H9 (cell line): ENCODE measurements at regions not wholly inside any gene's neighbourhood (a gene's known extent, or its start where the extent isn't known, plus 50 kb on each side); places are given as distances from the start of the nearest gene placed in this dataset.

ENCODE experiments used
- DNase-seq: peaks from one replicate; pipeline ENCODE4 v3.0.0-alpha.2; 2017
- H2AFZ ChIP-seq: one replicate; pipeline ENCODE4 v1.6.1; 2013; ENCODE audit warnings: mild to moderate bottlenecking, low read length, control low read depth, moderate library complexity
- H2AK5ac ChIP-seq: 2 replicates; pipeline ENCODE4 v1.6.1; 2013; ENCODE audit warnings: low read length, control low read depth, mixed read lengths; ENCODE audit not compliant: insufficient read length
- H2BK120ac ChIP-seq: one replicate; pipeline ENCODE4 v1.6.1; 2013; ENCODE audit warnings: low read depth, mild to moderate bottlenecking, low read length, control low read depth, inconsistent platforms; ENCODE audit not compliant: poor library complexity, severe bottlenecking
- H2BK12ac ChIP-seq: 2 replicates; pipeline ENCODE4 v1.6.1; 2013; ENCODE audit warnings: low read length, control low read depth, mixed read lengths, low read depth; ENCODE audit not compliant: insufficient read length
- H2BK15ac ChIP-seq: 2 replicates; pipeline ENCODE4 v1.6.1; 2013; ENCODE audit warnings: low read depth, low read length, control low read depth
- H2BK20ac ChIP-seq: one replicate; pipeline ENCODE4 v1.6.1; 2013; ENCODE audit warnings: low read depth, mild to moderate bottlenecking, low read length, control low read depth, inconsistent platforms; ENCODE audit not compliant: poor library complexity, severe bottlenecking
- H2BK5ac ChIP-seq: 2 replicates; pipeline ENCODE4 v1.6.1; 2013; ENCODE audit warnings: low read length, control low read depth, mixed read lengths; ENCODE audit not compliant: insufficient read length
- H3K14ac ChIP-seq: 2 replicates; pipeline ENCODE4 v1.6.1; 2013; ENCODE audit warnings: low read length, control low read depth; ENCODE audit not compliant: insufficient read depth
- H3K18ac ChIP-seq: 2 replicates; pipeline ENCODE4 v1.6.1; 2013; ENCODE audit warnings: low read depth, mild to moderate bottlenecking, mixed read lengths, low read length, control low read depth; ENCODE audit not compliant: insufficient read length
- H3K23ac ChIP-seq: 2 replicates; pipeline ENCODE4 v1.6.1; 2013; ENCODE audit warnings: low read length, control low read depth, mixed read lengths, low read depth; ENCODE audit not compliant: insufficient read length
- H3K23me2 ChIP-seq: 2 replicates; pipeline ENCODE4 v1.6.1; 2013; ENCODE audit warnings: low read depth, mild to moderate bottlenecking, mixed read lengths, low read length, control low read depth; ENCODE audit not compliant: insufficient read length, poor library complexity, severe bottlenecking
- H3K27ac ChIP-seq: 2 replicates; pipeline ENCODE4 v1.5.1; 2013; ENCODE audit warnings: low read length, control low read depth, mixed read lengths, low read depth; ENCODE audit not compliant: insufficient read length
- H3K27me3 ChIP-seq: 2 replicates; pipeline ENCODE4 v1.6.1; 2013; ENCODE audit warnings: low read length, control low read depth, inconsistent platforms; ENCODE audit not compliant: insufficient read depth
- H3K4ac ChIP-seq: 2 replicates; pipeline ENCODE4 v1.6.1; 2013; ENCODE audit warnings: low read depth, mild to moderate bottlenecking, control low read depth, inconsistent platforms, low read length, moderate library complexity
- H3K4me1 ChIP-seq: 2 replicates; pipeline ENCODE4 v1.6.1; 2013; ENCODE audit warnings: low read length, control low read depth, inconsistent platforms; ENCODE audit not compliant: insufficient read depth
- H3K4me2 ChIP-seq: 2 replicates; pipeline ENCODE4 v1.6.1; 2013; ENCODE audit warnings: low read length, control low read depth, mixed read lengths; ENCODE audit not compliant: insufficient read length, insufficient read depth
- H3K56ac ChIP-seq: 2 replicates; pipeline ENCODE4 v1.6.1; 2013; ENCODE audit warnings: low read depth, mild to moderate bottlenecking, mixed read lengths, low read length, control low read depth; ENCODE audit not compliant: insufficient read length
- H3K79me1 ChIP-seq: 2 replicates; pipeline ENCODE4 v1.6.1; 2013; ENCODE audit warnings: low read depth, mild to moderate bottlenecking, moderate library complexity, low read length, control low read depth, inconsistent platforms; ENCODE audit not compliant: insufficient read depth, poor library complexity, severe bottlenecking
- H3K79me2 ChIP-seq: 2 replicates; pipeline ENCODE4 v1.6.1; 2013; ENCODE audit warnings: low read length, control low read depth, inconsistent platforms; ENCODE audit not compliant: insufficient read depth
- H3K9ac ChIP-seq: 2 replicates; pipeline ENCODE4 v1.6.1; 2013; ENCODE audit warnings: low read length, control low read depth, mixed read lengths; ENCODE audit not compliant: insufficient read length; ENCODE audit errors: extremely low read depth
- H3K9me3 ChIP-seq: one replicate; pipeline ENCODE4 v1.6.1; 2013; ENCODE audit warnings: low read depth, low read length, inconsistent platforms; ENCODE audit not compliant: control insufficient read depth
- H3T11ph ChIP-seq: one replicate; pipeline ENCODE4 v1.6.1; 2013; ENCODE audit warnings: mild to moderate bottlenecking, low read length, control low read depth, inconsistent platforms
- H4K20me1 ChIP-seq: one replicate; pipeline ENCODE4 v1.6.1; 2013; ENCODE audit not compliant: control insufficient read depth, insufficient read length, insufficient read depth
- H4K5ac ChIP-seq: 2 replicates; pipeline ENCODE4 v1.6.1; 2013; ENCODE audit warnings: low read depth, mild to moderate bottlenecking, mixed read lengths, low read length, control low read depth; ENCODE audit not compliant: insufficient read length
- H4K8ac ChIP-seq: replicated peaks from 2 replicates; pipeline ENCODE4 v1.6.1; 2013; ENCODE audit warnings: low read length, control low read depth, mixed read lengths, low read depth; ENCODE audit not compliant: insufficient read length
- H4K91ac ChIP-seq: 2 replicates; pipeline ENCODE4 v1.6.1; 2013; ENCODE audit warnings: low read depth, mild to moderate bottlenecking, moderate library complexity, mixed read lengths, low read length, control low read depth; ENCODE audit not compliant: insufficient read length
- H3K27ac Mint-ChIP-seq, 3 experiments: 2 replicates in 2 of 3; 3 replicates in 1 of 3; pipeline ENCODE4 v1.8.0; 2020 to 2021; ENCODE audit warnings: mixed read lengths in 3 of 3, mild to moderate bottlenecking in 1 of 3, moderate library complexity in 1 of 3
- H3K27me3 Mint-ChIP-seq: 2 replicates; pipeline ENCODE4 v1.8.0; 2021; ENCODE audit warnings: low read depth, mild to moderate bottlenecking, moderate library complexity, mixed read lengths
- H3K36me3 Mint-ChIP-seq, 3 experiments: 2 replicates in 2 of 3; 3 replicates in 1 of 3; pipeline ENCODE4 v1.8.0; 2020 to 2021; ENCODE audit warnings: low read depth in 3 of 3, mixed read lengths in 3 of 3; ENCODE audit not compliant: insufficient read depth in 1 of 3
- H3K4me1 Mint-ChIP-seq, 2 experiments: 2 replicates each; pipeline ENCODE4 v1.8.0; 2020; ENCODE audit warnings: mixed read lengths in 2 of 2
- H3K4me3 Mint-ChIP-seq, 2 experiments: 2 replicates in 1 of 2; 3 replicates in 1 of 2; pipeline ENCODE4 v1.8.0; 2020 to 2021; ENCODE audit warnings: mild to moderate bottlenecking in 2 of 2, mixed read lengths in 2 of 2, moderate library complexity in 1 of 2
- H3K9me3 Mint-ChIP-seq, 2 experiments: 2 replicates in 1 of 2; 3 replicates in 1 of 2; pipeline ENCODE4 v1.8.0; 2020; ENCODE audit warnings: mild to moderate bottlenecking in 2 of 2, mixed read lengths in 2 of 2, moderate library complexity in 1 of 2
- WGBS: extraction: QIAGEN DNeasy Blood & Tissue Kit; methylation state at CpG from one replicate; pipeline ENCODE4 v1.1.7; 2013; ENCODE audit warnings: missing lambda C conversion rate, low lambda C conversion rate, mixed read lengths; ENCODE audit not compliant: insufficient read length; ENCODE audit errors: extremely low coverage; 5-methylcytosine and 5-hydroxymethylcytosine counted together
- TF ChIP-seq, protein P1 (sequence below): fragments of 200-600 bp; sonication (generic); conservative IDR thresholded peaks from 3 replicates; pipeline ENCODE4 v1.8.0; 2021; ENCODE audit warnings: antibody characterized with exemption, mild to moderate bottlenecking

DNA sequence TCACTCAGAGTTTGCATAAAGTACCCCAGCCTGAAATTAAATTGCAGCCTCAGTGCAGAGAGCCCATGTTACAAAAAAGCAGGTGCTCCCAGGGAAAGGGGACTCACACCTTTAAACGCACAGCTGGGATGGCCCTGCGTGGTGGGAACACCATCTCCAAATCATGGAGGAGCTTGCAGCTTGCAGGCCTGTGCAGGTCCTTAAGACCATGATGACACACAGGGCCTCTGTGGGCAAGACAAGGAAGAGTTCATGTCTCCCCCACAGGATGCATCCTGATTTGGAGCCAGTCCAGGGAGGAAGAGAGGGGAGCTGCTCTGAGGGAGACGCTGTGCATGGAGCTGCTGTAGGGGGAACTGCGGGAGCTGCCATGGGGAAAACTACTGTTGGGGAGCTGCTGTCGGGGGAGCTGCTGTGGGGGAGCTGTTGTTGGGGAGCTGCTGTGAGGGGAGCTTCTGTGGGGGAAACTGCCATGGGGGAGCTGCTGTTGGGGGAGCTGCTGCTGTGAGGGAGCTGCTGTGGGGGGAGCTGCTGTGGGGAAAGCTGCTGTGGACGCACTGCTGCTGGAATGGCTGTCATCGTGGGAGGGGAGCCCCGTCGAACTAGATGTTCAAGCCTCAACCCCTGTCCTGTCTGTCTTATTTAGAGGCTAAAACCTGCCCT lies 113.9 kb downstream of the MATN1 start:
- Mint-ChIP-seq H3K9me3 (no peaks in the 10 kb centered on the region), H3K27ac (peak overlapping the region in 1 of 3 experiments; percentile 58; a peak in 1 of 7 replicates), H3K27me3 (no peaks in the 10 kb centered on the region; the same call in 1 of the 2 replicates), H3K4me1 (peaks cover 0 to 3% of the 10 kb centered on the region in 2 experiments; a peak in 1 of 4 replicates), H3K36me3 (no peaks in the 10 kb centered on the region), H3K4me3 (no peak overlapping the region)
- Histone ChIP-seq H3K79me2 (no peaks in the 10 kb centered on the region), H4K5ac (no peak overlapping the region), H3K56ac (no peak overlapping the region), H3K18ac (no peak overlapping the region), H2AFZ (no peak overlapping the region), H2BK12ac (no peak overlapping the region), H3K23ac (no peak overlapping the region), H3K9ac (no peak overlapping the region), H3K79me1 (no peaks in the 10 kb centered on the region), H4K20me1 (no peaks in the 10 kb centered on the region), H2BK120ac (no peak overlapping the region), H3T11ph (no peak overlapping the region), H4K91ac (no peak overlapping the region), H2AK5ac (no peak overlapping the region), H3K4me1 (no peaks in the 10 kb centered on the region), H2BK15ac (no peak overlapping the region), H4K8ac (no peak overlapping the region), H3K23me2 (no peaks in the 10 kb centered on the region), H3K27me3 (no peaks in the 10 kb centered on the region), H2BK20ac (no peak overlapping the region), H3K27ac (no peak overlapping the region), H2BK5ac (no peak overlapping the region), H3K4me2 (no peak overlapping the region), H3K9me3 (no peaks in the 10 kb centered on the region), H3K4ac (no peak overlapping the region), H3K14ac (no peak overlapping the region)
- TF ChIP-seq, protein P1, sequence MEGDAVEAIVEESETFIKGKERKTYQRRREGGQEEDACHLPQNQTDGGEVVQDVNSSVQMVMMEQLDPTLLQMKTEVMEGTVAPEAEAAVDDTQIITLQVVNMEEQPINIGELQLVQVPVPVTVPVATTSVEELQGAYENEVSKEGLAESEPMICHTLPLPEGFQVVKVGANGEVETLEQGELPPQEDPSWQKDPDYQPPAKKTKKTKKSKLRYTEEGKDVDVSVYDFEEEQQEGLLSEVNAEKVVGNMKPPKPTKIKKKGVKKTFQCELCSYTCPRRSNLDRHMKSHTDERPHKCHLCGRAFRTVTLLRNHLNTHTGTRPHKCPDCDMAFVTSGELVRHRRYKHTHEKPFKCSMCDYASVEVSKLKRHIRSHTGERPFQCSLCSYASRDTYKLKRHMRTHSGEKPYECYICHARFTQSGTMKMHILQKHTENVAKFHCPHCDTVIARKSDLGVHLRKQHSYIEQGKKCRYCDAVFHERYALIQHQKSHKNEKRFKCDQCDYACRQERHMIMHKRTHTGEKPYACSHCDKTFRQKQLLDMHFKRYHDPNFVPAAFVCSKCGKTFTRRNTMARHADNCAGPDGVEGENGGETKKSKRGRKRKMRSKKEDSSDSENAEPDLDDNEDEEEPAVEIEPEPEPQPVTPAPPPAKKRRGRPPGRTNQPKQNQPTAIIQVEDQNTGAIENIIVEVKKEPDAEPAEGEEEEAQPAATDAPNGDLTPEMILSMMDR = no peak
- DNase-seq = no peak
- WGBS = no CpG with 5 or more reads among the region's 9 CpGs
